ENCODE measurements at regions not wholly inside any gene's neighbourhood (a gene's known extent, or its start where the extent isn't known, plus 50 kb on each side); places are given as distances from the start of the nearest gene placed in this dataset.
"Not testable (repeated sequence)": the region's sequence is repeated elsewhere in the genome, so short reads cannot be mapped to it uniquely, and the experiment has no call there.

GRCh38 chr4:129254126-129254525 is 158.2 kb downstream of the C4orf33 start:
- no peak for DNase-seq (ENCODE audit: low read depth in 2 of 2)

GRCh38 chr4:129254526-129254925 is 158.6 kb downstream of the C4orf33 start:
- DNase-seq (ENCODE audit: low read depth in 2 of 2), result no peak

GRCh38 chr4:129261584-129261983 is 165.6 kb downstream of the C4orf33 start:
- DNase-seq (ENCODE audit: low read depth in 2 of 2), result no peak

- DNase-seq (ENCODE audit: low read depth in 2 of 2), result no peak
Measured at GRCh38 chr4:129264008-129264657, 168.2 kb downstream of the C4orf33 start.

- no peak for DNase-seq (ENCODE audit: low read depth in 2 of 2)
Measured at GRCh38 chr4:129278868-129279267, 182.9 kb downstream of the C4orf33 start.

- DNase-seq (ENCODE audit: low read depth in 2 of 2), result no peak
Measured at GRCh38 chr4:129282293-129282692, 186.3 kb downstream of the C4orf33 start.

- DNase-seq (ENCODE audit: low read depth in 2 of 2), result not testable (repeated sequence)
Measured at GRCh38 chr4:129292194-129292593, 196.2 kb downstream of the C4orf33 start.

GRCh38 chr4:129314781-129315180 is 218.8 kb downstream of the C4orf33 start:
- DNase-seq (ENCODE audit: low read depth in 2 of 2), result no peak

- no peak for DNase-seq (ENCODE audit: low read depth in 2 of 2)
Measured at GRCh38 chr4:129322920-129323319, 227.0 kb downstream of the C4orf33 start.

- no peak for DNase-seq (ENCODE audit: low read depth in 2 of 2)
Measured at GRCh38 chr4:129323658-129324057, 227.7 kb downstream of the C4orf33 start.

GRCh38 chr4:129326571-129327460 is 230.9 kb downstream of the C4orf33 start:
- no peak for DNase-seq (ENCODE audit: low read depth in 2 of 2)

GRCh38 chr4:129327637-129328036 is 231.7 kb downstream of the C4orf33 start:
- DNase-seq (ENCODE audit: low read depth in 2 of 2), result no peak

GRCh38 chr4:129328162-129328561 is 232.2 kb downstream of the C4orf33 start:
- no peak for DNase-seq (ENCODE audit: low read depth in 2 of 2)

- no peak for DNase-seq (ENCODE audit: low read depth in 2 of 2)
Measured at GRCh38 chr4:129334136-129334535, 238.2 kb downstream of the C4orf33 start.

GRCh38 chr4:129335276-129335675 is 239.3 kb downstream of the C4orf33 start:
- no peak for DNase-seq (ENCODE audit: low read depth in 2 of 2)

GRCh38 chr4:129335818-129336217 is 239.9 kb downstream of the C4orf33 start:
- DNase-seq (ENCODE audit: low read depth in 2 of 2), result no peak

GRCh38 chr4:129336457-129337227 is 240.7 kb downstream of the C4orf33 start:
- no peak for DNase-seq (ENCODE audit: low read depth in 2 of 2)

- DNase-seq (ENCODE audit: low read depth in 2 of 2), result no peak
Measured at GRCh38 chr4:129337228-129337620, 241.3 kb downstream of the C4orf33 start.

- DNase-seq (ENCODE audit: low read depth in 2 of 2), result no peak
Measured at GRCh38 chr4:129342819-129343408, 247.0 kb downstream of the C4orf33 start.

- DNase-seq (ENCODE audit: low read depth in 2 of 2), result no peak
Measured at GRCh38 chr4:129344058-129344457, 248.1 kb downstream of the C4orf33 start.

GRCh38 chr4:129345609-129346008 is 249.7 kb downstream of the C4orf33 start:
- DNase-seq (ENCODE audit: low read depth in 2 of 2), result no peak

- no peak for DNase-seq (ENCODE audit: low read depth in 2 of 2)
Measured at GRCh38 chr4:129346036-129346435, 250.1 kb downstream of the C4orf33 start.

All from stimulated activated CD8-positive, alpha-beta memory T cell treated with anti-CD3 and anti-CD28 coated beads, Interleukin-2, amount 100 ng/mL, for 1 hour (primary cell).